ENCODE measurements at regions not wholly inside any gene's neighbourhood (a gene's known extent, or its start where the extent isn't known, plus 50 kb on each side); places are given as distances from the start of the nearest gene placed in this dataset.

DNA sequence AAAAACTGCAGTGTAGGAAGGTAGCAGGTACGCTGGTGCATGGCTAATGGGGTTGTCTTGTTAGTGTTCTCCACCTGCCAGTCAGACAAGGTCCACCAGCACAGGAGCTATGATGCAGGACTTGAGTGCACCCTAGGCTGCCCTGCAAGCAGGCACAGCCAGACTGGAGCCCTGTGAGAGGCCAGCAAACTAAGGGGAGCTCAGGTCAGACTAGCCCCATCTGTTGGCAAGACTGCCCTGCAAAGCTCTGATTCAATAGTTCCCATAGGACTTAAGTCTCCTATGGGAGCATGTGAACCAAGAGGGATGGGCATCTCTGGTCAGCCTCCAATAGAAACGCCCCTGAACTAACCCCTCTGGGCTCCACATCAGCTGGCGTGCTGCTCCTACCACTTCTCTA, 1307.3 kb downstream of the C4orf33 start:
- ATAC-seq: no peak
- DNase-seq (ENCODE audit: low read depth in 1 of 2, low spot score in 1 of 2): no peak
- POLR2A ChIA-PET: no interaction called here
- 32% methylated on average over 2 of the region's 3 CpGs for WGBS (ENCODE audit: missing lambda C conversion rate)
- H3K4me1 ChIP-seq: no peaks in the 10 kb centered on the region
- H3K27ac ChIP-seq: no peak overlapping the region
- CTCF ChIA-PET: no interaction called here
- no peak overlapping the region for H3K4me2 ChIP-seq
- no peak for TF ChIP-seq POLR2A (IDR thresholded peaks at IDR 0.05; ENCODE audit: low read length)
- no peak for TF ChIP-seq CBX8 (IDR thresholded peaks at IDR 0.05)
- no peak overlapping the region for H3K4me3 ChIP-seq
- FAIRE-seq: no peak
- no peaks in the 10 kb centered on the region for H3K9me3 ChIP-seq

- no peak for FAIRE-seq
- 31% methylated on average over 1 of the region's 1 CpG for WGBS (ENCODE audit: missing lambda C conversion rate)
These were observed 1320.3 kb downstream of the C4orf33 start for GRCh38 chr4:130416228-130416627.

GRCh38 chr4:130419211-130419975, 1323.4 kb downstream of the C4orf33 start:
- Histone ChIP-seq H3K9me3 (no peaks in the 10 kb centered on the region), H3K4me1 (no peaks in the 10 kb centered on the region), H3K4me3 (no peak overlapping the region), H3K4me2 (no peak overlapping the region), H3K27ac (no peak overlapping the region)
- no peak for ATAC-seq
- POLR2A ChIA-PET: no interaction called here
- no peak for TF ChIP-seq MAZ (IDR thresholded peaks at IDR 0.05; ENCODE audit: borderline replicate concordance, low read depth, low read length)
- TF ChIP-seq NFE2L2 (conservative IDR thresholded peaks at IDR 0.05; ENCODE audit: low read length): no peak
- TF ChIP-seq EHMT2 (IDR thresholded peaks at IDR 0.05; ENCODE audit: low read depth): no peak
- no peak for TF ChIP-seq POLR2A (IDR thresholded peaks at IDR 0.05; ENCODE audit: low read length)
- no peak for TF ChIP-seq RAD21 (conservative IDR thresholded peaks at IDR 0.05 in 1 of 2, IDR thresholded peaks at IDR 0.05 in 1 of 2)
- TF ChIP-seq CBX8 (IDR thresholded peaks at IDR 0.05): no peak
- TF ChIP-seq FOSB (CRISPR knock-in tag; IDR thresholded peaks at IDR 0.05): no peak
- TF ChIP-seq ZSCAN20 (CRISPR knock-in tag; IDR thresholded peaks at IDR 0.05): no peak
- DNase-seq (ENCODE audit: low read depth in 1 of 2, low spot score in 1 of 2): no peak
- CTCF ChIA-PET: no interaction called here
- no peak for FAIRE-seq
- WGBS (ENCODE audit: missing lambda C conversion rate): 5% methylated on average over 4 of the region's 4 CpGs

More at GRCh38 chr4:130416228-130416627, 1320.3 kb downstream of the C4orf33 start:
- Histone ChIP-seq H3K4me3 (no peak overlapping the region), H3K27ac (no peak overlapping the region), H3K4me1 (no peaks in the 10 kb centered on the region), H3K4me2 (no peak overlapping the region), H3K9me3 (no peaks in the 10 kb centered on the region)
- DNase-seq (ENCODE audit: low read depth in 1 of 2, low spot score in 1 of 2) (no peak), ATAC-seq (no peak)
- ChIA-PET POLR2A (no interaction called here), CTCF (no interaction called here)
- TF ChIP-seq EHF (CRISPR knock-in tag; IDR thresholded peaks at IDR 0.05) (no peak), MAFK (IDR thresholded peaks at IDR 0.05; ENCODE audit: partially characterized antibody) (peak; percentile 48), CEBPB (IDR thresholded peaks at IDR 0.05) (no peak), RFX5 (IDR thresholded peaks at IDR 0.05) (no peak), ESRRA (IDR thresholded peaks at IDR 0.05; ENCODE audit: borderline replicate concordance, low read length) (no peak)

DNA sequence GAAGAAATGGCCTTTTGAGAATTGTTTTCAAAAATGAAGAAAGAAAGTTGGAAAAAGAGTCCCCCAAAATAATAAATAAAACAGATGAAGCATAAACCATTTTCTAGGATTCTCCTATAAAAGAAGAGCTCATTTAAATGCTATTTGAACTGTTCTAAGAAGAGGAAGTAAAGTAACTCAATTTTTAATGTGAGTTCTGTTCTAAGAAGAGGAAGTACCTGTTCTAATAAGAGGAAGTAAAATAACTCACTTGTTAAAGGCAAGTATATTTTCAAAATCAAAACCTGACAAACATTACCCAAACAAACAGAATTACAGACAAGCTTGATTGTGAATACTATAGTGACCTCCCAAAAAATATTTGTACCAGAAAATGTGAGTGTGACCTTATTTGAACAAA, 1326.3 kb downstream of the C4orf33 start:
- POLR2A ChIA-PET: no interaction called here
- FAIRE-seq (no peak), DNase-seq (ENCODE audit: low read depth in 1 of 2, low spot score in 1 of 2) (no peak), ATAC-seq (no peak)
- Histone ChIP-seq H3K4me2 (no peak overlapping the region), H3K4me1 (no peaks in the 10 kb centered on the region), H3K27ac (no peak overlapping the region), H3K4me3 (no peak overlapping the region), H3K9me3 (no peaks in the 10 kb centered on the region)
- TF ChIP-seq EHF (CRISPR knock-in tag; IDR thresholded peaks at IDR 0.05) (no peak), JUNB (IDR thresholded peaks at IDR 0.05) (no peak), ZFP36 (IDR thresholded peaks at IDR 0.05; ENCODE audit: borderline replicate concordance, partially characterized antibody) (no peak), CBX8 (IDR thresholded peaks at IDR 0.05) (no peak), KDM5A (IDR thresholded peaks at IDR 0.05) (no peak), CHD2 (IDR thresholded peaks at IDR 0.05; ENCODE audit: low read length, partially characterized antibody) (no peak), RCOR1 (IDR thresholded peaks at IDR 0.05; ENCODE audit: low read depth, low read length) (no peak), USF2 (IDR thresholded peaks at IDR 0.05) (no peak), HEYL (CRISPR knock-in tag; IDR thresholded peaks at IDR 0.05) (no peak), NFE2L2 (conservative IDR thresholded peaks at IDR 0.05; ENCODE audit: low read length) (no peak), RNF2 (IDR thresholded peaks at IDR 0.05; ENCODE audit: borderline replicate concordance, low read depth) (no peak), TP53 (CRISPR knock-in tag; IDR thresholded peaks at IDR 0.05) (no peak), MAZ (IDR thresholded peaks at IDR 0.05; ENCODE audit: borderline replicate concordance, low read depth, low read length) (no peak), SMC3 (IDR thresholded peaks at IDR 0.05) (no peak), EHMT2 (IDR thresholded peaks at IDR 0.05; ENCODE audit: low read depth) (no peak), RAD21 (conservative IDR thresholded peaks at IDR 0.05 in 1 of 2, IDR thresholded peaks at IDR 0.05 in 1 of 2) (no peak), CEBPB (IDR thresholded peaks at IDR 0.05) (no peak), KDM1A (IDR thresholded peaks at IDR 0.05; ENCODE audit: low read depth) (no peak)
- TF ChIP-seq, protein P1, sequence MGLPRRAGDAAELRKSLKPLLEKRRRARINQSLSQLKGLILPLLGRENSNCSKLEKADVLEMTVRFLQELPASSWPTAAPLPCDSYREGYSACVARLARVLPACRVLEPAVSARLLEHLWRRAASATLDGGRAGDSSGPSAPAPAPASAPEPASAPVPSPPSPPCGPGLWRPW (IDR thresholded peaks at IDR 0.05): no peak
- TF ChIP-seq, protein P2, sequence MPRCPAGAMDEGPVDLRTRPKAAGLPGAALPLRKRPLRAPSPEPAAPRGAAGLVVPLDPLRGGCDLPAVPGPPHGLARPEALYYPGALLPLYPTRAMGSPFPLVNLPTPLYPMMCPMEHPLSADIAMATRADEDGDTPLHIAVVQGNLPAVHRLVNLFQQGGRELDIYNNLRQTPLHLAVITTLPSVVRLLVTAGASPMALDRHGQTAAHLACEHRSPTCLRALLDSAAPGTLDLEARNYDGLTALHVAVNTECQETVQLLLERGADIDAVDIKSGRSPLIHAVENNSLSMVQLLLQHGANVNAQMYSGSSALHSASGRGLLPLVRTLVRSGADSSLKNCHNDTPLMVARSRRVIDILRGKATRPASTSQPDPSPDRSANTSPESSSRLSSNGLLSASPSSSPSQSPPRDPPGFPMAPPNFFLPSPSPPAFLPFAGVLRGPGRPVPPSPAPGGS (IDR thresholded peaks at IDR 0.05): no peak
- CTCF ChIA-PET: no interaction called here

Data from A549 (cell line).